ENCODE measurements at regions not wholly inside any gene's neighbourhood (a gene's known extent, or its start where the extent isn't known, plus 50 kb on each side); places are given as distances from the start of the nearest gene placed in this dataset.
A peak's percentile ranks its signal among the peaks of the same experiment; 100 is the strongest.

DNA sequence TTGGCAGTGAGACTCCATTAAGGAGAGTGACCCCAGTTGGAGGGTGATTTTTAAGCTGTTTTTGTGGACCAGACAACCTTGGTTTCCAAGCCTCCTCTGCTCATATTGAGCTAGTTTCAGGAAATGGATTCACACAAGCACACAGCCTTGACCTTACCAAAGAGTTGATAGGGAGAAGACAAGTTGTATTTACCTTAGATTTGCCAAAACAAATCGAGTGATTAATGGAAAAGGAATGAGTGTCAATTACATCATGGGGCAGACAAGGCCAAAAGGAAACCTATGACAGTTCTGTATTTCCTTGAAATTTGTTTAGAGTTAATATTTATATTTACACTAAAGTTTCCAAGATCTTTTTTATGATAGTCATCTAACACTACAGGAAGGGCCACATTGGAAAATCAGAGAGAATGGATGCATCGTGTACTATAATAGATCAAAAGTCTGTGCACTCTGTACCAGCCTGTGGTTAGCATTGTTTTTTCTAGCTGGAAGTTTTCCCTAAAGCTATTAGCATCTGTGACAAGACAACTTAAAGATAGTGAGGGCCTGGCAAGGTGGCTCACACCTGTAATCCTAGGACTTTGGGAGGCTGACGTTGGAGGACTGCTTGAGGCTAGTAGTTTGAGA, 86.0 kb upstream of the FER start:
- no peaks in the 10 kb centered on the region for H3K9me3 ChIP-seq (replicated peaks; ENCODE audit: control insufficient read depth, insufficient read depth, low read length)
- no peak for TF ChIP-seq MYC (IDR thresholded peaks at IDR 0.05; ENCODE audit: low read depth, low read length)
- TF ChIP-seq FOS (IDR thresholded peaks at IDR 0.05; ENCODE audit: borderline replicate concordance, insufficient read depth, low read length): peak; percentile 40
- TF ChIP-seq, protein P1, sequence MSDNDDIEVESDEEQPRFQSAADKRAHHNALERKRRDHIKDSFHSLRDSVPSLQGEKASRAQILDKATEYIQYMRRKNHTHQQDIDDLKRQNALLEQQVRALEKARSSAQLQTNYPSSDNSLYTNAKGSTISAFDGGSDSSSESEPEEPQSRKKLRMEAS (IDR thresholded peaks at IDR 0.05; ENCODE audit: insufficient read depth, insufficient read length): no peak
- peak; percentile 17 for TF ChIP-seq POLR2AphosphoS5 (IDR thresholded peaks at IDR 0.05; ENCODE audit: insufficient read depth, low read depth, low read length)
- no peak for TF ChIP-seq POLR2A (IDR thresholded peaks at IDR 0.05; ENCODE audit: low read depth, low read length)
- TF ChIP-seq, protein P2, sequence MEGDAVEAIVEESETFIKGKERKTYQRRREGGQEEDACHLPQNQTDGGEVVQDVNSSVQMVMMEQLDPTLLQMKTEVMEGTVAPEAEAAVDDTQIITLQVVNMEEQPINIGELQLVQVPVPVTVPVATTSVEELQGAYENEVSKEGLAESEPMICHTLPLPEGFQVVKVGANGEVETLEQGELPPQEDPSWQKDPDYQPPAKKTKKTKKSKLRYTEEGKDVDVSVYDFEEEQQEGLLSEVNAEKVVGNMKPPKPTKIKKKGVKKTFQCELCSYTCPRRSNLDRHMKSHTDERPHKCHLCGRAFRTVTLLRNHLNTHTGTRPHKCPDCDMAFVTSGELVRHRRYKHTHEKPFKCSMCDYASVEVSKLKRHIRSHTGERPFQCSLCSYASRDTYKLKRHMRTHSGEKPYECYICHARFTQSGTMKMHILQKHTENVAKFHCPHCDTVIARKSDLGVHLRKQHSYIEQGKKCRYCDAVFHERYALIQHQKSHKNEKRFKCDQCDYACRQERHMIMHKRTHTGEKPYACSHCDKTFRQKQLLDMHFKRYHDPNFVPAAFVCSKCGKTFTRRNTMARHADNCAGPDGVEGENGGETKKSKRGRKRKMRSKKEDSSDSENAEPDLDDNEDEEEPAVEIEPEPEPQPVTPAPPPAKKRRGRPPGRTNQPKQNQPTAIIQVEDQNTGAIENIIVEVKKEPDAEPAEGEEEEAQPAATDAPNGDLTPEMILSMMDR (IDR thresholded peaks at IDR 0.05; ENCODE audit: extremely low read depth in 1 of 2, insufficient read depth in 1 of 2, low read depth in 1 of 2, low read length in 2 of 2): no peak
- TF ChIP-seq EZH2 (IDR thresholded peaks at IDR 0.05; ENCODE audit: borderline replicate concordance, low read depth, low read length, severe bottlenecking): no peak
- TF ChIP-seq JUN (IDR thresholded peaks at IDR 0.05; ENCODE audit: borderline replicate concordance, insufficient read depth, insufficient read length, low read depth): peak; percentile 72
- TF ChIP-seq GATA2 (IDR thresholded peaks at IDR 0.05; ENCODE audit: insufficient read depth, insufficient read length, low read depth, low read length): peak; percentile 68
- H3K4me2 ChIP-seq (ENCODE audit: insufficient read depth, low read length): peak overlapping the region; percentile 1

More for the DNA sequence above, 86.0 kb upstream of the FER start:
- Histone ChIP-seq H3K27me3 (ENCODE audit: control insufficient read depth in 2 of 2, insufficient read depth in 2 of 2, low read length in 2 of 2) (no peaks in the 10 kb centered on the region), H3K36me3 (ENCODE audit: control insufficient read depth in 2 of 2, extremely low read depth in 1 of 2, insufficient read depth in 2 of 2, low read length in 2 of 2) (no peaks in the 10 kb centered on the region), H3K4me3 (replicated peaks in 1 of 3; ENCODE audit: insufficient read depth in 1 of 3, low read depth in 1 of 3, low read length in 3 of 3) (no peak overlapping the region), H3K4me1 (ENCODE audit: control insufficient read depth, extremely low read depth, insufficient read depth, low read length) (peaks cover 13% of the 10 kb centered on the region), H3K9ac (replicated peaks; ENCODE audit: extremely low read depth, insufficient read depth, low read length) (no peak overlapping the region), H3K27ac (ENCODE audit: insufficient read depth, low read depth, low read length) (peak overlapping the region; percentile 71), H3K79me2 (ENCODE audit: control insufficient read depth, insufficient read depth, low read length) (no peaks in the 10 kb centered on the region), H2AFZ (ENCODE audit: low read depth, low read length) (no peak overlapping the region), H4K20me1 (replicated peaks; ENCODE audit: control insufficient read depth, extremely low read depth, insufficient read depth, low read length) (no peaks in the 10 kb centered on the region), H3K9me1 (replicated peaks; ENCODE audit: control insufficient read depth, extremely low read depth, insufficient read depth, low read length) (no peaks in the 10 kb centered on the region)
- ChIA-PET CTCF (interaction anchor here (1.0 to 3.1 kb wide), 4 partner anchors 11 to 20 kb away, joined by 4 to 16 read pairs (median 4); no protein-coding TSS in a partner anchor), POLR2A (interaction anchor here (0.8 to 1.1 kb wide), 2 partner anchors 11 to 66 kb away, joined by 3 read pairs; no protein-coding TSS in a partner anchor)
- DNase-seq (ENCODE audit: low read depth, low spot score) (peak; percentile 72), FAIRE-seq (peak; percentile 73)
- BruUV-seq (replicated peaks): no TSS peak
- intact Hi-C loops (cut with micrococcal nuclease) (loop anchor here (1.0 to 5.0 kb wide), 2 partner anchors 10 to 996 kb away; no protein-coding TSS in a partner anchor), dilution Hi-C loops (cut with MboI; ENCODE audit: extremely low pct_ligation_motif_present, low sequenced_read_pairs) (no loop called here)

Measured in endothelial cell of umbilical vein (primary cell).